ENCODE measurements at regions not wholly inside any gene's neighbourhood (a gene's known extent, or its start where the extent isn't known, plus 50 kb on each side); places are given as distances from the start of the nearest gene placed in this dataset.

GRCh38 chr2:109686921-109687320 lies 72.8 kb downstream of the SOWAHC start:
- TF ChIP-seq CTCF (IDR thresholded peaks at IDR 0.05 in 8 of 11, conservative IDR thresholded peaks at IDR 0.05 in 3 of 11) (no peak), POLR2AphosphoS5 (IDR thresholded peaks at IDR 0.05) (no peak), POLR2A (IDR thresholded peaks at IDR 0.05) (no peak)
